ENCODE measurements at regions not wholly inside any gene's neighbourhood (a gene's known extent, or its start where the extent isn't known, plus 50 kb on each side); places are given as distances from the start of the nearest gene placed in this dataset.
A peak's percentile ranks its signal among the peaks of the same experiment; 100 is the strongest.
"Not testable (repeated sequence)": the region's sequence is repeated elsewhere in the genome, so short reads cannot be mapped to it uniquely, and the experiment has no call there.

- no peak for DNase-seq (ENCODE audit: low spot score)
Observed at GRCh38 chr2:221999166-221999565, 299.6 kb downstream of the PAX3 start.

- DNase-seq (ENCODE audit: low spot score), result no peak
Observed at GRCh38 chr2:221997683-221998082, 301.1 kb downstream of the PAX3 start.

GRCh38 chr2:221997100-221997499, 301.7 kb downstream of the PAX3 start:
- DNase-seq (ENCODE audit: low spot score), result no peak

GRCh38 chr2:221994926-221995325, 303.9 kb downstream of the PAX3 start:
- no peak for DNase-seq (ENCODE audit: low spot score)

- DNase-seq (ENCODE audit: low spot score), result not testable (repeated sequence)
Observed at GRCh38 chr2:221984376-221984775, 314.4 kb downstream of the PAX3 start.

GRCh38 chr2:221981912-221982470, 316.8 kb downstream of the PAX3 start:
- peak; percentile 39 for DNase-seq (ENCODE audit: low spot score)

GRCh38 chr2:221975151-221975550, 323.6 kb downstream of the PAX3 start:
- DNase-seq (ENCODE audit: low spot score), result no peak

- DNase-seq (ENCODE audit: low spot score), result no peak
Observed at GRCh38 chr2:221973902-221974301, 324.9 kb downstream of the PAX3 start.

- DNase-seq (ENCODE audit: low spot score), result no peak
Observed at GRCh38 chr2:221973502-221973901, 325.3 kb downstream of the PAX3 start.

GRCh38 chr2:221972813-221973478, 325.9 kb downstream of the PAX3 start:
- no peak for DNase-seq (ENCODE audit: low spot score)

- no peak for DNase-seq (ENCODE audit: low spot score)
Observed at GRCh38 chr2:221970389-221970788, 328.4 kb downstream of the PAX3 start.

GRCh38 chr2:221969830-221970144, 329.0 kb downstream of the PAX3 start:
- no peak for DNase-seq (ENCODE audit: low spot score)

GRCh38 chr2:221969087-221969829, 329.5 kb downstream of the PAX3 start:
- DNase-seq (ENCODE audit: low spot score), result peak; percentile 49

GRCh38 chr2:221962186-221962585, 336.6 kb downstream of the PAX3 start:
- no peak for DNase-seq (ENCODE audit: low spot score)

GRCh38 chr2:221961561-221961960, 337.2 kb downstream of the PAX3 start:
- no peak for DNase-seq (ENCODE audit: low spot score)

GRCh38 chr2:221958224-221958623, 340.6 kb downstream of the PAX3 start:
- DNase-seq (ENCODE audit: low spot score), result no peak

GRCh38 chr2:221948076-221948475, 350.7 kb downstream of the PAX3 start:
- DNase-seq (ENCODE audit: low spot score), result no peak

GRCh38 chr2:221944452-221944851, 354.3 kb downstream of the PAX3 start:
- DNase-seq (ENCODE audit: low spot score), result not testable (repeated sequence)

- peak; percentile 33 for DNase-seq (ENCODE audit: low spot score)
Observed at GRCh38 chr2:221943076-221943810, 355.6 kb downstream of the PAX3 start.

GRCh38 chr2:221931251-221931991, 359.3 kb upstream of the EPHA4 start:
- DNase-seq (ENCODE audit: low spot score), result no peak

GRCh38 chr2:221929259-221929658, 357.2 kb upstream of the EPHA4 start:
- DNase-seq (ENCODE audit: low spot score), result no peak

GRCh38 chr2:221926327-221926726, 354.2 kb upstream of the EPHA4 start:
- DNase-seq (ENCODE audit: low spot score), result no peak
